ENCODE measurements at regions not wholly inside any gene's neighbourhood (a gene's known extent, or its start where the extent isn't known, plus 50 kb on each side); places are given as distances from the start of the nearest gene placed in this dataset.

- Histone ChIP-seq H3K4me2 (ENCODE audit: low read length) (no peak overlapping the region), H3K4ac (ENCODE audit: low read depth, low read length) (no peak overlapping the region), H3K4me3 (ENCODE audit: low read length) (no peak overlapping the region), H3K36me3 (ENCODE audit: control insufficient read depth, insufficient read depth, low read length) (no peaks in the 10 kb centered on the region), H3K23ac (ENCODE audit: low read length) (no peak overlapping the region), H4K5ac (ENCODE audit: low read length) (no peak overlapping the region), H2BK120ac (ENCODE audit: low read depth, low read length) (no peak overlapping the region), H3K4me1 (ENCODE audit: control insufficient read depth, low read depth, low read length) (no peaks in the 10 kb centered on the region), H4K8ac (ENCODE audit: low read depth, low read length) (no peak overlapping the region), H2BK15ac (replicated peaks; ENCODE audit: low read depth) (no peak overlapping the region), H3K27ac (ENCODE audit: low read depth, low read length) (no peak overlapping the region), H3K79me2 (ENCODE audit: control insufficient read depth, insufficient read depth, low read length) (no peaks in the 10 kb centered on the region), H2BK5ac (ENCODE audit: low read length) (no peak overlapping the region), H3K56ac (ENCODE audit: low read length) (no peak overlapping the region), H3K18ac (ENCODE audit: low read length) (peak overlapping the region; percentile 39), H3K79me1 (ENCODE audit: low read length) (no peaks in the 10 kb centered on the region), H2AK5ac (ENCODE audit: low read length) (no peak overlapping the region), H3K9ac (ENCODE audit: low read length) (no peak overlapping the region), H3K27me3 (ENCODE audit: insufficient read depth, low read length, poor library complexity) (no peaks in the 10 kb centered on the region)
- DNase-seq, result no peak
These were observed 173.8 kb upstream of the PPP1R2C start for GRCh38 chrX:42951747-42952146.

GRCh38 chrX:42952621-42953020 lies 174.7 kb upstream of the PPP1R2C start:
- H3K56ac ChIP-seq (ENCODE audit: low read length), result no peak overlapping the region
- H4K5ac ChIP-seq (ENCODE audit: low read length), result no peak overlapping the region
- no peaks in the 10 kb centered on the region for H3K36me3 ChIP-seq (ENCODE audit: control insufficient read depth, insufficient read depth, low read length)
- H3K27me3 ChIP-seq (ENCODE audit: insufficient read depth, low read length, poor library complexity), result no peaks in the 10 kb centered on the region
- no peak overlapping the region for H3K18ac ChIP-seq (ENCODE audit: low read length)
- no peak overlapping the region for H4K8ac ChIP-seq (ENCODE audit: low read depth, low read length)
- no peak overlapping the region for H2AK5ac ChIP-seq (ENCODE audit: low read length)
- no peak overlapping the region for H2BK120ac ChIP-seq (ENCODE audit: low read depth, low read length)
- no peak overlapping the region for H3K27ac ChIP-seq (ENCODE audit: low read depth, low read length)
- no peak for DNase-seq
- H3K23ac ChIP-seq (ENCODE audit: low read length), result no peak overlapping the region
- no peak overlapping the region for H2BK15ac ChIP-seq (replicated peaks; ENCODE audit: low read depth)
- H3K9ac ChIP-seq (ENCODE audit: low read length), result no peak overlapping the region
- no peak overlapping the region for H3K4me3 ChIP-seq (ENCODE audit: low read length)
- no peak overlapping the region for H3K4me2 ChIP-seq (ENCODE audit: low read length)
- H3K79me1 ChIP-seq (ENCODE audit: low read length), result no peaks in the 10 kb centered on the region
- no peak overlapping the region for H2BK5ac ChIP-seq (ENCODE audit: low read length)
- H3K4ac ChIP-seq (ENCODE audit: low read depth, low read length), result no peak overlapping the region
- H3K4me1 ChIP-seq (ENCODE audit: control insufficient read depth, low read depth, low read length), result no peaks in the 10 kb centered on the region
- H3K79me2 ChIP-seq (ENCODE audit: control insufficient read depth, insufficient read depth, low read length), result no peaks in the 10 kb centered on the region

- H3K18ac ChIP-seq (ENCODE audit: low read length), result no peak overlapping the region
- no peaks in the 10 kb centered on the region for H3K27me3 ChIP-seq (ENCODE audit: insufficient read depth, low read length, poor library complexity)
- H3K79me2 ChIP-seq (ENCODE audit: control insufficient read depth, insufficient read depth, low read length), result no peaks in the 10 kb centered on the region
- no peak overlapping the region for H4K8ac ChIP-seq (ENCODE audit: low read depth, low read length)
- no peak overlapping the region for H3K27ac ChIP-seq (ENCODE audit: low read depth, low read length)
- no CpG with 5 or more reads among the region's 3 CpGs for whole genome bisulfite sequencing (ENCODE audit: extremely low coverage, insufficient coverage, low lambda C conversion rate)
- H2BK15ac ChIP-seq (replicated peaks; ENCODE audit: low read depth), result no peak overlapping the region
- H3K23ac ChIP-seq (ENCODE audit: low read length), result no peak overlapping the region
- H3K4me1 ChIP-seq (ENCODE audit: control insufficient read depth, low read depth, low read length), result no peaks in the 10 kb centered on the region
- no peak overlapping the region for H2AK5ac ChIP-seq (ENCODE audit: low read length)
- H3K4ac ChIP-seq (ENCODE audit: low read depth, low read length), result no peak overlapping the region
- DNase-seq, result no peak
- no peak overlapping the region for H2BK120ac ChIP-seq (ENCODE audit: low read depth, low read length)
- H4K5ac ChIP-seq (ENCODE audit: low read length), result no peak overlapping the region
- no peak overlapping the region for H3K56ac ChIP-seq (ENCODE audit: low read length)
- H3K79me1 ChIP-seq (ENCODE audit: low read length), result no peaks in the 10 kb centered on the region
- H3K9ac ChIP-seq (ENCODE audit: low read length), result no peak overlapping the region
- H3K36me3 ChIP-seq (ENCODE audit: control insufficient read depth, insufficient read depth, low read length), result no peaks in the 10 kb centered on the region
- no peak overlapping the region for H3K4me2 ChIP-seq (ENCODE audit: low read length)
- no peak overlapping the region for H2BK5ac ChIP-seq (ENCODE audit: low read length)
- H3K4me3 ChIP-seq (ENCODE audit: low read length), result no peak overlapping the region
These were observed 176.9 kb upstream of the PPP1R2C start for GRCh38 chrX:42954880-42955279.

GRCh38 chrX:42955349-42955748 lies 177.4 kb upstream of the PPP1R2C start:
- H3K4ac ChIP-seq (ENCODE audit: low read depth, low read length), result no peak overlapping the region
- H3K27me3 ChIP-seq (ENCODE audit: insufficient read depth, low read length, poor library complexity), result no peaks in the 10 kb centered on the region
- no peak overlapping the region for H3K9ac ChIP-seq (ENCODE audit: low read length)
- no peaks in the 10 kb centered on the region for H3K79me1 ChIP-seq (ENCODE audit: low read length)
- H3K4me2 ChIP-seq (ENCODE audit: low read length), result no peak overlapping the region
- H3K27ac ChIP-seq (ENCODE audit: low read depth, low read length), result no peak overlapping the region
- no peak overlapping the region for H3K18ac ChIP-seq (ENCODE audit: low read length)
- H2AK5ac ChIP-seq (ENCODE audit: low read length), result no peak overlapping the region
- H3K4me3 ChIP-seq (ENCODE audit: low read length), result no peak overlapping the region
- H3K36me3 ChIP-seq (ENCODE audit: control insufficient read depth, insufficient read depth, low read length), result no peaks in the 10 kb centered on the region
- WGBS (ENCODE audit: extremely low coverage, insufficient coverage, low lambda C conversion rate), result no CpG with 5 or more reads among the region's 2 CpGs
- no peaks in the 10 kb centered on the region for H3K79me2 ChIP-seq (ENCODE audit: control insufficient read depth, insufficient read depth, low read length)
- no peak overlapping the region for H2BK120ac ChIP-seq (ENCODE audit: low read depth, low read length)
- H2BK15ac ChIP-seq (replicated peaks; ENCODE audit: low read depth), result no peak overlapping the region
- no peak overlapping the region for H4K8ac ChIP-seq (ENCODE audit: low read depth, low read length)
- DNase-seq, result no peak
- H3K23ac ChIP-seq (ENCODE audit: low read length), result no peak overlapping the region
- no peak overlapping the region for H3K56ac ChIP-seq (ENCODE audit: low read length)
- no peaks in the 10 kb centered on the region for H3K4me1 ChIP-seq (ENCODE audit: control insufficient read depth, low read depth, low read length)
- no peak overlapping the region for H2BK5ac ChIP-seq (ENCODE audit: low read length)
- no peak overlapping the region for H4K5ac ChIP-seq (ENCODE audit: low read length)

GRCh38 chrX:42967681-42968300 lies 189.8 kb upstream of the PPP1R2C start:
- H3K4me2 ChIP-seq (ENCODE audit: low read length), result no peak overlapping the region
- DNase-seq, result no peak
- H4K5ac ChIP-seq (ENCODE audit: low read length), result no peak overlapping the region
- whole genome bisulfite sequencing (ENCODE audit: extremely low coverage, insufficient coverage, low lambda C conversion rate), result no CpG with 5 or more reads among the region's 2 CpGs
- no peak overlapping the region for H3K4ac ChIP-seq (ENCODE audit: low read depth, low read length)
- no peak overlapping the region for H2BK15ac ChIP-seq (replicated peaks; ENCODE audit: low read depth)
- no peaks in the 10 kb centered on the region for H3K79me1 ChIP-seq (ENCODE audit: low read length)
- H3K27ac ChIP-seq (ENCODE audit: low read depth, low read length), result no peak overlapping the region
- no peak overlapping the region for H2BK5ac ChIP-seq (ENCODE audit: low read length)
- no peaks in the 10 kb centered on the region for H3K4me1 ChIP-seq (ENCODE audit: control insufficient read depth, low read depth, low read length)
- no peak overlapping the region for H3K9ac ChIP-seq (ENCODE audit: low read length)
- H3K18ac ChIP-seq (ENCODE audit: low read length), result no peak overlapping the region
- no peak overlapping the region for H3K4me3 ChIP-seq (ENCODE audit: low read length)
- no peaks in the 10 kb centered on the region for H3K36me3 ChIP-seq (ENCODE audit: control insufficient read depth, insufficient read depth, low read length)
- no peaks in the 10 kb centered on the region for H3K79me2 ChIP-seq (ENCODE audit: control insufficient read depth, insufficient read depth, low read length)
- no peaks in the 10 kb centered on the region for H3K27me3 ChIP-seq (ENCODE audit: insufficient read depth, low read length, poor library complexity)
- no peak overlapping the region for H2BK120ac ChIP-seq (ENCODE audit: low read depth, low read length)
- H4K8ac ChIP-seq (ENCODE audit: low read depth, low read length), result no peak overlapping the region
- no peak overlapping the region for H3K23ac ChIP-seq (ENCODE audit: low read length)
- no peak overlapping the region for H3K56ac ChIP-seq (ENCODE audit: low read length)
- no peak overlapping the region for H2AK5ac ChIP-seq (ENCODE audit: low read length)

GRCh38 chrX:42973321-42973720 lies 195.4 kb upstream of the PPP1R2C start:
- H2BK5ac ChIP-seq (ENCODE audit: low read length), result no peak overlapping the region
- H3K4me2 ChIP-seq (ENCODE audit: low read length), result no peak overlapping the region
- H3K79me1 ChIP-seq (ENCODE audit: low read length), result no peaks in the 10 kb centered on the region
- no peak overlapping the region for H2BK120ac ChIP-seq (ENCODE audit: low read depth, low read length)
- H3K4me3 ChIP-seq (ENCODE audit: low read length), result no peak overlapping the region
- H3K9ac ChIP-seq (ENCODE audit: low read length), result no peak overlapping the region
- no peaks in the 10 kb centered on the region for H3K36me3 ChIP-seq (ENCODE audit: control insufficient read depth, insufficient read depth, low read length)
- no peak overlapping the region for H4K8ac ChIP-seq (ENCODE audit: low read depth, low read length)
- H3K18ac ChIP-seq (ENCODE audit: low read length), result no peak overlapping the region
- H2AK5ac ChIP-seq (ENCODE audit: low read length), result no peak overlapping the region
- H4K5ac ChIP-seq (ENCODE audit: low read length), result no peak overlapping the region
- no peaks in the 10 kb centered on the region for H3K27me3 ChIP-seq (ENCODE audit: insufficient read depth, low read length, poor library complexity)
- no CpG with 5 or more reads among the region's 2 CpGs for WGBS (ENCODE audit: extremely low coverage, insufficient coverage, low lambda C conversion rate)
- no peak overlapping the region for H3K4ac ChIP-seq (ENCODE audit: low read depth, low read length)
- no peak overlapping the region for H3K56ac ChIP-seq (ENCODE audit: low read length)
- DNase-seq, result no peak
- no peaks in the 10 kb centered on the region for H3K79me2 ChIP-seq (ENCODE audit: control insufficient read depth, insufficient read depth, low read length)
- H3K4me1 ChIP-seq (ENCODE audit: control insufficient read depth, low read depth, low read length), result no peaks in the 10 kb centered on the region
- no peak overlapping the region for H2BK15ac ChIP-seq (replicated peaks; ENCODE audit: low read depth)
- no peak overlapping the region for H3K23ac ChIP-seq (ENCODE audit: low read length)
- H3K27ac ChIP-seq (ENCODE audit: low read depth, low read length), result no peak overlapping the region

All from mesendoderm (in vitro differentiated cells).